ENCODE measurements at regions not wholly inside any gene's neighbourhood (a gene's known extent, or its start where the extent isn't known, plus 50 kb on each side); places are given as distances from the start of the nearest gene placed in this dataset.

- Mint-ChIP-seq H3K9me3 (no peaks in the 10 kb centered on the region), H3K36me3 (ENCODE audit: insufficient read depth) (no peaks in the 10 kb centered on the region), H3K27me3 (no peaks in the 10 kb centered on the region), H3K27ac (ENCODE audit: low read depth) (no peak overlapping the region), H3K4me3 (no peak overlapping the region), H3K4me1 (no peaks in the 10 kb centered on the region)
- ATAC-seq (replicated peaks; ENCODE audit: extremely low read depth, poor library complexity, severe bottlenecking): no peak
- DNase-seq (ENCODE audit: low spot score in 2 of 2): no peak
Observed at GRCh38 chr10:56745490-56745889, 384.4 kb upstream of the ZWINT start.

- Mint-ChIP-seq H3K4me1 (no peaks in the 10 kb centered on the region), H3K4me3 (no peak overlapping the region), H3K36me3 (ENCODE audit: insufficient read depth) (peaks cover 2% of the 10 kb centered on the region), H3K27ac (ENCODE audit: low read depth) (no peak overlapping the region), H3K27me3 (no peaks in the 10 kb centered on the region), H3K9me3 (peaks cover 5% of the 10 kb centered on the region)
- ATAC-seq (replicated peaks; ENCODE audit: extremely low read depth, poor library complexity, severe bottlenecking) (no peak), DNase-seq (ENCODE audit: low spot score in 2 of 2) (no peak)
Observed at GRCh38 chr10:56728349-56728748, 367.3 kb upstream of the ZWINT start.

GRCh38 chr10:56722912-56723311 is 361.9 kb upstream of the ZWINT start:
- Mint-ChIP-seq H3K9me3 (peaks cover 7% of the 10 kb centered on the region), H3K4me3 (no peak overlapping the region)
- DNase-seq (ENCODE audit: low spot score in 2 of 2): no peak

GRCh38 chr10:56715262-56715661 is 354.2 kb upstream of the ZWINT start:
- Mint-ChIP-seq H3K27me3 (no peaks in the 10 kb centered on the region), H3K4me3 (no peak overlapping the region), H3K27ac (ENCODE audit: low read depth) (no peak overlapping the region), H3K9me3 (peaks cover 18% of the 10 kb centered on the region), H3K36me3 (ENCODE audit: insufficient read depth) (no peaks in the 10 kb centered on the region), H3K4me1 (no peaks in the 10 kb centered on the region)
- ATAC-seq (replicated peaks; ENCODE audit: extremely low read depth, poor library complexity, severe bottlenecking) (no peak), DNase-seq (ENCODE audit: low spot score in 2 of 2) (no peak)

More at GRCh38 chr10:56722912-56723311, 361.9 kb upstream of the ZWINT start:
- ATAC-seq (replicated peaks; ENCODE audit: extremely low read depth, poor library complexity, severe bottlenecking): no peak
- Mint-ChIP-seq H3K27ac (ENCODE audit: low read depth) (no peak overlapping the region), H3K36me3 (ENCODE audit: insufficient read depth) (peaks cover 2% of the 10 kb centered on the region), H3K27me3 (no peaks in the 10 kb centered on the region), H3K4me1 (no peaks in the 10 kb centered on the region)

GRCh38 chr10:56698506-56698905 is 337.4 kb upstream of the ZWINT start:
- ATAC-seq (replicated peaks; ENCODE audit: extremely low read depth, poor library complexity, severe bottlenecking): no peak
- Mint-ChIP-seq H3K27ac (ENCODE audit: low read depth) (no peak overlapping the region), H3K4me1 (no peaks in the 10 kb centered on the region), H3K4me3 (no peak overlapping the region), H3K27me3 (no peaks in the 10 kb centered on the region), H3K36me3 (ENCODE audit: insufficient read depth) (no peaks in the 10 kb centered on the region), H3K9me3 (no peaks in the 10 kb centered on the region)
- DNase-seq (ENCODE audit: low spot score in 2 of 2): no peak

GRCh38 chr10:56679578-56679977 is 318.5 kb upstream of the ZWINT start:
- DNase-seq (ENCODE audit: low spot score in 2 of 2) (no peak), ATAC-seq (replicated peaks; ENCODE audit: extremely low read depth, poor library complexity, severe bottlenecking) (no peak)
- H3K4me1 Mint-ChIP-seq: no peaks in the 10 kb centered on the region
- no peak overlapping the region for H3K4me3 Mint-ChIP-seq
- H3K9me3 Mint-ChIP-seq: peaks cover 15% of the 10 kb centered on the region
- H3K36me3 Mint-ChIP-seq (ENCODE audit: insufficient read depth): no peaks in the 10 kb centered on the region
- no peaks in the 10 kb centered on the region for H3K27me3 Mint-ChIP-seq
- no peak overlapping the region for H3K27ac Mint-ChIP-seq (ENCODE audit: low read depth)

GRCh38 chr10:56662765-56663447 is 301.8 kb upstream of the ZWINT start:
- Mint-ChIP-seq H3K27me3 (no peaks in the 10 kb centered on the region), H3K4me1 (no peaks in the 10 kb centered on the region), H3K27ac (ENCODE audit: low read depth) (no peak overlapping the region), H3K4me3 (no peak overlapping the region), H3K9me3 (peaks cover 10% of the 10 kb centered on the region), H3K36me3 (ENCODE audit: insufficient read depth) (no peaks in the 10 kb centered on the region)
- DNase-seq (ENCODE audit: low spot score in 2 of 2) (no peak), ATAC-seq (replicated peaks; ENCODE audit: extremely low read depth, poor library complexity, severe bottlenecking) (no peak)

- no peaks in the 10 kb centered on the region for H3K27me3 Mint-ChIP-seq
- ATAC-seq (replicated peaks; ENCODE audit: extremely low read depth, poor library complexity, severe bottlenecking) (no peak), DNase-seq (ENCODE audit: low spot score in 2 of 2) (no peak)
- H3K9me3 Mint-ChIP-seq: peaks cover 12% of the 10 kb centered on the region
- no peaks in the 10 kb centered on the region for H3K4me1 Mint-ChIP-seq
- H3K4me3 Mint-ChIP-seq: no peak overlapping the region
- no peaks in the 10 kb centered on the region for H3K36me3 Mint-ChIP-seq (ENCODE audit: insufficient read depth)
- H3K27ac Mint-ChIP-seq (ENCODE audit: low read depth): no peak overlapping the region
Observed at GRCh38 chr10:56653289-56653688, 292.2 kb upstream of the ZWINT start.

- no peak for ATAC-seq (replicated peaks; ENCODE audit: extremely low read depth, poor library complexity, severe bottlenecking)
- no peaks in the 10 kb centered on the region for H3K27me3 Mint-ChIP-seq
- H3K27ac Mint-ChIP-seq (ENCODE audit: low read depth): no peak overlapping the region
- no peaks in the 10 kb centered on the region for H3K4me1 Mint-ChIP-seq
- no peak overlapping the region for H3K4me3 Mint-ChIP-seq
- no peaks in the 10 kb centered on the region for H3K36me3 Mint-ChIP-seq (ENCODE audit: insufficient read depth)
- H3K9me3 Mint-ChIP-seq: peaks cover 36% of the 10 kb centered on the region
- no peak for DNase-seq (ENCODE audit: low spot score in 2 of 2)
Observed at GRCh38 chr10:56646329-56647111, 285.5 kb upstream of the ZWINT start.

GRCh38 chr10:56633876-56634452 is 272.9 kb upstream of the ZWINT start:
- no peak overlapping the region for H3K4me3 Mint-ChIP-seq
- DNase-seq (ENCODE audit: low spot score in 2 of 2): no peak
- ATAC-seq (replicated peaks; ENCODE audit: extremely low read depth, poor library complexity, severe bottlenecking): no peak

GRCh38 chr10:56632537-56632936 is 271.5 kb upstream of the ZWINT start:
- ATAC-seq (replicated peaks; ENCODE audit: extremely low read depth, poor library complexity, severe bottlenecking): no peak
- no peaks in the 10 kb centered on the region for H3K36me3 Mint-ChIP-seq (ENCODE audit: insufficient read depth)
- no peak overlapping the region for H3K27ac Mint-ChIP-seq (ENCODE audit: low read depth)
- no peaks in the 10 kb centered on the region for H3K27me3 Mint-ChIP-seq
- H3K9me3 Mint-ChIP-seq: peaks cover 27% of the 10 kb centered on the region
- H3K4me1 Mint-ChIP-seq: no peaks in the 10 kb centered on the region
- no peak overlapping the region for H3K4me3 Mint-ChIP-seq
- no peak for DNase-seq (ENCODE audit: low spot score in 2 of 2)

More at GRCh38 chr10:56633876-56634452, 272.9 kb upstream of the ZWINT start:
- no peaks in the 10 kb centered on the region for H3K4me1 Mint-ChIP-seq
- H3K27ac Mint-ChIP-seq (ENCODE audit: low read depth): no peak overlapping the region
- no peaks in the 10 kb centered on the region for H3K36me3 Mint-ChIP-seq (ENCODE audit: insufficient read depth)
- H3K27me3 Mint-ChIP-seq: no peaks in the 10 kb centered on the region
- H3K9me3 Mint-ChIP-seq: peaks cover 22% of the 10 kb centered on the region

GRCh38 chr10:56624082-56624481 is 263.0 kb upstream of the ZWINT start:
- peaks cover 7% of the 10 kb centered on the region for H3K4me1 Mint-ChIP-seq
- H3K36me3 Mint-ChIP-seq (ENCODE audit: insufficient read depth): no peaks in the 10 kb centered on the region
- H3K4me3 Mint-ChIP-seq: no peak overlapping the region

GRCh38 chr10:56623064-56623463 is 262.0 kb upstream of the ZWINT start:
- Mint-ChIP-seq H3K4me3 (peak overlapping the region; percentile 65), H3K27ac (ENCODE audit: low read depth) (peak overlapping the region; percentile 70), H3K9me3 (peaks cover 9% of the 10 kb centered on the region)

More at GRCh38 chr10:56624082-56624481, 263.0 kb upstream of the ZWINT start:
- peaks cover 16% of the 10 kb centered on the region for H3K9me3 Mint-ChIP-seq
- DNase-seq (ENCODE audit: low spot score in 2 of 2): no peak
- no peak overlapping the region for H3K27ac Mint-ChIP-seq (ENCODE audit: low read depth)
- H3K27me3 Mint-ChIP-seq: no peaks in the 10 kb centered on the region
- ATAC-seq (replicated peaks; ENCODE audit: extremely low read depth, poor library complexity, severe bottlenecking): no peak

More at GRCh38 chr10:56623064-56623463, 262.0 kb upstream of the ZWINT start:
- no peaks in the 10 kb centered on the region for H3K36me3 Mint-ChIP-seq (ENCODE audit: insufficient read depth)
- no peak for ATAC-seq (replicated peaks; ENCODE audit: extremely low read depth, poor library complexity, severe bottlenecking)
- H3K4me1 Mint-ChIP-seq: peaks cover 7% of the 10 kb centered on the region
- DNase-seq (ENCODE audit: low spot score in 2 of 2): no peak
- H3K27me3 Mint-ChIP-seq: no peaks in the 10 kb centered on the region

Data from central memory CD8-positive, alpha-beta T cell (primary cell).